Fibroblast of lung (primary cell): ENCODE measurements at regions not wholly inside any gene's neighbourhood (a gene's known extent, or its start where the extent isn't known, plus 50 kb on each side); places are given as distances from the start of the nearest gene placed in this dataset.

ENCODE experiments used
- DNase-seq, 2 donors: peaks; one replicate each; pipeline versions ENCODE4 v3.0.0 to v3.0.0-alpha.2; 2010; ENCODE audit warnings: low read depth in 2 of 2
- H2AFZ ChIP-seq: 2 replicates; pipeline ENCODE4 v1.5.1; 2012; ENCODE audit warnings: low read length, control low read depth, inconsistent platforms
- H3K27ac ChIP-seq: 2 replicates; pipeline ENCODE4 v1.5.1; 2011; ENCODE audit warnings: low read length, control low read depth; ENCODE audit not compliant: insufficient read depth
- H3K27me3 ChIP-seq: 2 replicates; pipeline ENCODE4 v1.5.1; 2011; ENCODE audit warnings: mild to moderate bottlenecking, low read length; ENCODE audit not compliant: control insufficient read depth, insufficient read depth
- H3K36me3 ChIP-seq: 2 replicates; pipeline ENCODE4 v1.5.1; 2011; ENCODE audit warnings: low read length; ENCODE audit not compliant: control insufficient read depth, insufficient read depth
- H3K4me1 ChIP-seq: 2 replicates; pipeline ENCODE4 v1.5.1; 2011; ENCODE audit warnings: low read length; ENCODE audit not compliant: control insufficient read depth, insufficient read depth; ENCODE audit errors: extremely low read depth
- H3K4me2 ChIP-seq: 2 replicates; pipeline ENCODE4 v1.5.1; 2011; ENCODE audit warnings: low read length, control low read depth; ENCODE audit not compliant: insufficient read depth; ENCODE audit errors: extremely low read depth
- H3K4me3 ChIP-seq, 4 experiments: fragments of 200-600 bp in 1 of 4; sonication (generic) in 1 of 4; replicated peaks in 1 of 4; 2 replicates each; pipeline ENCODE4 v1.5.1; 2011 to 2016; ENCODE audit warnings: low read length in 4 of 4, low read depth in 3 of 4, mild to moderate bottlenecking in 3 of 4, control low read depth in 2 of 4, inconsistent platforms in 1 of 4, mixed read lengths in 1 of 4; ENCODE audit not compliant: insufficient read depth in 1 of 4; ENCODE audit errors: control extremely low read depth in 1 of 4
- H3K79me2 ChIP-seq: 2 replicates; pipeline ENCODE4 v1.5.1; 2012; ENCODE audit warnings: mild to moderate bottlenecking, low read length, inconsistent platforms; ENCODE audit not compliant: control insufficient read depth, insufficient read depth
- H3K9ac ChIP-seq: 2 replicates; pipeline ENCODE4 v1.5.1; 2011; ENCODE audit warnings: mild to moderate bottlenecking, low read length, control low read depth; ENCODE audit not compliant: insufficient read depth
- H3K9me3 ChIP-seq: 2 replicates; pipeline ENCODE4 v1.5.1; 2012; ENCODE audit warnings: low read depth, low read length; ENCODE audit not compliant: control insufficient read depth, insufficient read depth
- H4K20me1 ChIP-seq: 2 replicates; pipeline ENCODE4 v1.5.1; 2011; ENCODE audit warnings: low read length; ENCODE audit not compliant: control insufficient read depth, insufficient read depth; ENCODE audit errors: extremely low read depth
- CTCF ChIP-seq, 2 donors: IDR thresholded peaks in 1 of 2; conservative IDR thresholded peaks in 1 of 2; 1 replicate in 1 of 2; 2 replicates in 1 of 2; pipeline ENCODE4 v1.5.1; 2011 to 2012; ENCODE audit warnings: low read length in 2 of 2, control low read depth in 1 of 2, inconsistent platforms in 1 of 2, low read depth in 1 of 2, mild to moderate bottlenecking in 1 of 2
- EZH2 ChIP-seq: IDR thresholded peaks from 2 replicates; pipeline ENCODE4 v1.5.1; 2012; ENCODE audit warnings: low read length, control low read depth, mild to moderate bottlenecking; ENCODE audit errors: missing control alignments

GRCh38 chr15:66625974-66626373 lies 60.2 kb upstream of the LCTL start:
- TF ChIP-seq CTCF (conservative IDR thresholded peaks at IDR 0.05 in 1 of 2, IDR thresholded peaks at IDR 0.05 in 1 of 2; ENCODE audit: low read depth in 1 of 2, low read length in 2 of 2) (no peak), EZH2 (no peak)
- Histone ChIP-seq H3K79me2 (no peaks in the 10 kb centered on the region), H2AFZ (no peak overlapping the region), H3K9ac (no peak overlapping the region), H3K27me3 (no peaks in the 10 kb centered on the region), H4K20me1 (no peaks in the 10 kb centered on the region), H3K4me2 (no peak overlapping the region), H3K4me3 (no peak overlapping the region), H3K4me1 (peaks cover 5% of the 10 kb centered on the region), H3K36me3 (no peaks in the 10 kb centered on the region), H3K27ac (no peak overlapping the region), H3K9me3 (no peaks in the 10 kb centered on the region)
- no peak for DNase-seq

DNA sequence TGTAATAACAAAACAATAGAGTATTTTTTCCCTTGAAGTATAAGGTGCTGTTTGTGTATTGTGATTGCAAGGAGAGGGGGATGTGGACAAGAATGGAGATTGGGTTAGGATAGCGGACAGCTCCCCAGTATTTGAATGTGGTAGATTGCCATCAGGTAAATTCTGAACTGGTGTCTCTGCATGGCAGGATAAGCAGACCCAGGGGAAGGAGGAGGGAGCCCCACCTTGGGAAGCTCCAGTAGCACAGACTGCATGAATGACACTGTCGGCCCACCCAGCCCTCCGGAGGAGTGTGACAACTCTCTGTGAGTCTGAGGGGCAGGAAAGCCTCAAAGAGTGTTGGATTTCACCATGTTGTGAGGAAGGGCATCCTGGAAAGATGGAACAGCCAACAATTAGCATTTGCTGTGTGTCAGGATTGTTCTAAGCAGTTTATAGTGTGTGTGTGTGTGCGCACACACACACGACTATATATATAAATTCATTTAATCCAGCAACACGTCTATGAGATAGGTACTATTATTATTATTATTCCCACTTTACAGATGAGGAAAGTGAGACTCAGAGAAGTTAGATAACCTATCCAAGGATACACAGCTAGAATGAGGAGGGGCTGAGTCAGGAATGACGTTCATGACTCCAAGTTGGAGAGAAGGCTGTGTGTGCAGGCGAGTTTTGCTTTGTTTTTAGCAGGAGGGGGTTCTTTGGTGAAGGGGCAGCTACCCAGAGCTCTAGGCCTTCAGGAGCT lies 63.4 kb upstream of the LCTL start:
- H2AFZ ChIP-seq, result no peak overlapping the region
- no peak for DNase-seq
- no peaks in the 10 kb centered on the region for H3K79me2 ChIP-seq
- no peaks in the 10 kb centered on the region for H3K9me3 ChIP-seq
- no peaks in the 10 kb centered on the region for H3K36me3 ChIP-seq
- H3K4me1 ChIP-seq, result no peaks in the 10 kb centered on the region
- H3K27ac ChIP-seq, result no peak overlapping the region
- H3K9ac ChIP-seq, result no peak overlapping the region
- H3K27me3 ChIP-seq, result peaks cover 2% of the 10 kb centered on the region
- H3K4me3 ChIP-seq, result no peak overlapping the region
- no peaks in the 10 kb centered on the region for H4K20me1 ChIP-seq
- no peak overlapping the region for H3K4me2 ChIP-seq
- TF ChIP-seq CTCF (conservative IDR thresholded peaks at IDR 0.05 in 1 of 2, IDR thresholded peaks at IDR 0.05 in 1 of 2; ENCODE audit: low read depth in 1 of 2, low read length in 2 of 2) (no peak), EZH2 (no peak)

DNA sequence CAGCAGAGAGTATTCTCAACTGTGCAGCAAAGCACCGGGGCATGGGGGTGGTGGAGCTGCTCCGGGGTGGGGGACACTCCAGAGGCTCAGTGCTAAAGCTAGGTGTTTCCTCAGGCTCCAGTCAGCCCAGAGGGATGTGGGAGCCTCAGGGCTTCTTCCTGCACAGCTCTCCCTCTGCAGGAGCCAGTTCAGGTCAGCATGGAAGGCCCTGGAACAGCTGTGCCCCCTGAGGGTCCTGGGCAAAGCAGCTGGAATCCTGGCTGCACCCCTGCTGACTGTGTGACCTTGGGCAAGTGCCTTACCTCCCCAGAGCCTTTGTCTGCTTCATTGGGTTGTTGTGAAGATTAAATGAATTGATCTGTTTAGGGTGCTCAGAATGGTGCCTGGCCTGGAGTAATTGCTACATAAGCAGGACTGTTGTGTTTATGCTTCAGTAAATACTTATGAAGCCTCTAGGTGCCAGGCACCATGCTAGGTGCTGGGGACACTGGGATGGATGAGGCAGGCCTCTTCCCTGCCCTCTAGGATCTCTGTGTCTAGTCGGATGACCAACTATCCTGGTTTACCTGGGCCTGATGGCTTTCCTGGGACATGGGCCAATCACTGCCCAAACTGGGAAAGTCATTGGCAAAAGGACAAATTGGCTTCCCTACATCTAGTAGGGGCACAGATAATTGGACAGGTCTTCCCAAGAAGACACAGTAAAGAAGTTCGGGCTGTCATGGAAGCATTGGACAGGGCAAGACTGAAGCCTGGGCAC lies 64.2 kb upstream of the LCTL start:
- DNase-seq, result no peak
- Histone ChIP-seq H2AFZ (no peak overlapping the region), H3K4me3 (no peak overlapping the region), H4K20me1 (no peaks in the 10 kb centered on the region), H3K9me3 (no peaks in the 10 kb centered on the region), H3K27ac (no peak overlapping the region), H3K27me3 (peaks cover 2% of the 10 kb centered on the region), H3K4me2 (no peak overlapping the region), H3K36me3 (no peaks in the 10 kb centered on the region), H3K9ac (no peak overlapping the region), H3K79me2 (no peaks in the 10 kb centered on the region), H3K4me1 (no peaks in the 10 kb centered on the region)
- no peak for TF ChIP-seq CTCF (conservative IDR thresholded peaks at IDR 0.05 in 1 of 2, IDR thresholded peaks at IDR 0.05 in 1 of 2; ENCODE audit: low read depth in 1 of 2, low read length in 2 of 2)
- no peak for TF ChIP-seq EZH2
